ENCODE measurements at regions not wholly inside any gene's neighbourhood (a gene's known extent, or its start where the extent isn't known, plus 50 kb on each side); places are given as distances from the start of the nearest gene placed in this dataset.
"Not testable (repeated sequence)": the region's sequence is repeated elsewhere in the genome, so short reads cannot be mapped to it uniquely, and the experiment has no call there.

DNA sequence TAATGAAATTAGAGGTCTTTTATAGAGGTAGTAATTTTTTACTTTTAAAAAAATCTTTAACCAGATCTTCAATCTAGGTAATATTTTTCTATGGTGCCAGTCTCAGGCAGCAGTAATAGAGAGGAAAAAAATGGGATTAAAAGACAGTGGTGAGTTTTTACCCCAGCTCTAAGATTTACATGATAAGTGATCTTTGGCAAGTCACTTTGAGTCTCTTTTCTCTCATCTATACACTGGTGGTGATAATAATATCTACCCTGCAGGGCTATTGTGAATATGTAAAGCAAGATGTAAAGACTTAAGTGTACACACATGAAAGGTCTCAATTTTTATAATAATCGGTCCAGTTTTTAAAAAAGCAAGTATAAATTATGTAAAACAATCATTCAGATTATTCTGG, 786.2 kb upstream of the POU3F4 start (continued):
- TF ChIP-seq, protein P1, sequence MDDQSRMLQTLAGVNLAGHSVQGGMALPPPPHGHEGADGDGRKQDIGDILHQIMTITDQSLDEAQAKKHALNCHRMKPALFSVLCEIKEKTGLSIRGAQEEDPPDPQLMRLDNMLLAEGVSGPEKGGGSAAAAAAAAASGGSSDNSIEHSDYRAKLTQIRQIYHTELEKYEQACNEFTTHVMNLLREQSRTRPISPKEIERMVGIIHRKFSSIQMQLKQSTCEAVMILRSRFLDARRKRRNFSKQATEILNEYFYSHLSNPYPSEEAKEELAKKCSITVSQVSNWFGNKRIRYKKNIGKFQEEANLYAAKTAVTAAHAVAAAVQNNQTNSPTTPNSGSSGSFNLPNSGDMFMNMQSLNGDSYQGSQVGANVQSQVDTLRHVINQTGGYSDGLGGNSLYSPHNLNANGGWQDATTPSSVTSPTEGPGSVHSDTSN (IDR thresholded peaks at IDR 0.05), result no peak
- no peak for TF ChIP-seq NFIC (IDR thresholded peaks at IDR 0.05; ENCODE audit: borderline replicate concordance)
- no peak for TF ChIP-seq CHD2 (IDR thresholded peaks at IDR 0.05; ENCODE audit: low read length, partially characterized antibody)
- no peak for TF ChIP-seq FOXJ3 (CRISPR knock-in tag; IDR thresholded peaks at IDR 0.05)
- TF ChIP-seq RXRA (IDR thresholded peaks at IDR 0.05; ENCODE audit: borderline replicate concordance, low read depth), result no peak
- TF ChIP-seq RFX5 (IDR thresholded peaks at IDR 0.05; ENCODE audit: low read length), result no peak

DNA sequence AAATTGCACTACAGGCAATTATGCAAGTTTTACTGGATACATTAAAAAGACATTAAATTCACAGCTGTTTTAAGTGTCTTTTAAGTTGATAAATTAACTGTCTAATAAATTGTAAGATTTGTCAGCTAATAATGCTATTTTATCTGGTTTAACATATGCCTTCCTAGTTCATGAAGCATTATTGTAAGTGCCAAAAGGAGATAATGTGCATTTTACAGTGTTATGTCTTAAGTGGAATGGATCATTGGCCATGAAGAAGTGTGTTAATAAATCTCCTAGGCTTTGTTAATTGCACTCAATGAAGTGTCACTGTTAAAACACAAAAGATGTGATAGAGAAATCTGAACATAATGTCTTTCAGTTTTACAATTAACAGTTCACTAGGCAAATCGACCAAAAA, 784.3 kb upstream of the POU3F4 start:
- no peak for DNase-seq
- WGBS (ENCODE audit: low lambda C conversion rate), result 0% methylated on average over 1 of the region's 1 CpG

DNA sequence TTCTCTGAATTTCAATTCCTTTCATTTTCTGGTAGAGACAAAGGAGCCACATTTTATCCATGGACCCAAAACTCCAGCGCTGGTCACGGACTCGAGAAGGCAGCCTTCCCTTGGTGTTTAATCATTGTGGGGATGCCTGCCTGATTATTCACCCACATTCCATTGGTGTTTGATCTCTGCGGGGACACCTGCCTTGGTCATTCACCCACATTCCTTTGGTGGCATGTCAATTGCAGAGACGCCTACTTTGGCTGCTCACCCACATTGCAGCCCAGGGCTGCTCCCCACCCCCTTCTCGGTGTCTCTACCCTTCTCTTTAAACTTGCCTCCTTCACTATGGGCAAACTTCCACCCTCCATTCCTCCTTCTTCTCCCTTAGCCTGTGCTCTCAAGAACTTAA, 780.7 kb upstream of the POU3F4 start:
- H3K4me3 ChIP-seq (ENCODE audit: low read depth in 2 of 2, low read length in 1 of 2); H3K4me2 ChIP-seq; H3K27ac ChIP-seq (ENCODE audit: low read depth in 2 of 2, low read length in 1 of 2); POLR2A ChIA-PET; CTCF ChIA-PET; H4K20me1 ChIP-seq (ENCODE audit: insufficient read depth); H3K27me3 ChIP-seq (ENCODE audit: insufficient read depth); H3K9me2 ChIP-seq; H3K9me3 ChIP-seq; H3K9ac ChIP-seq; H3F3A ChIP-seq (replicated peaks; ENCODE audit: insufficient read depth); DNase-seq; H3K36me3 ChIP-seq (replicated peaks in 1 of 2; ENCODE audit: control insufficient read depth in 1 of 2, insufficient read depth in 2 of 2, low read length in 1 of 2); H3K79me2 ChIP-seq (ENCODE audit: insufficient read depth); H3K4me1 ChIP-seq (ENCODE audit: control insufficient read depth in 1 of 2, insufficient read depth in 2 of 2, low read depth in 1 of 2, low read length in 1 of 2); H2AFZ ChIP-seq (ENCODE audit: low read depth): not testable (repeated sequence)
- 0% methylated on average over 5 of the region's 6 CpGs for WGBS (ENCODE audit: low lambda C conversion rate)

More for the DNA sequence above, 784.3 kb upstream of the POU3F4 start:
- TF ChIP-seq FOXJ3 (CRISPR knock-in tag; IDR thresholded peaks at IDR 0.05), result no peak
- no peak for TF ChIP-seq POLR2AphosphoS5 (IDR thresholded peaks at IDR 0.05; ENCODE audit: low read depth, low read length)
- TF ChIP-seq SMC3 (IDR thresholded peaks at IDR 0.05; ENCODE audit: low read depth, low read length), result no peak
- TF ChIP-seq, protein P2, sequence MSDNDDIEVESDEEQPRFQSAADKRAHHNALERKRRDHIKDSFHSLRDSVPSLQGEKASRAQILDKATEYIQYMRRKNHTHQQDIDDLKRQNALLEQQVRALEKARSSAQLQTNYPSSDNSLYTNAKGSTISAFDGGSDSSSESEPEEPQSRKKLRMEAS (IDR thresholded peaks at IDR 0.05; ENCODE audit: low read depth), result no peak
- TF ChIP-seq, protein P1 (IDR thresholded peaks at IDR 0.05), result no peak
- TF ChIP-seq NFIC (IDR thresholded peaks at IDR 0.05; ENCODE audit: borderline replicate concordance), result no peak
- TF ChIP-seq CHD2 (IDR thresholded peaks at IDR 0.05; ENCODE audit: low read length, partially characterized antibody), result no peak
- TF ChIP-seq, protein P3, sequence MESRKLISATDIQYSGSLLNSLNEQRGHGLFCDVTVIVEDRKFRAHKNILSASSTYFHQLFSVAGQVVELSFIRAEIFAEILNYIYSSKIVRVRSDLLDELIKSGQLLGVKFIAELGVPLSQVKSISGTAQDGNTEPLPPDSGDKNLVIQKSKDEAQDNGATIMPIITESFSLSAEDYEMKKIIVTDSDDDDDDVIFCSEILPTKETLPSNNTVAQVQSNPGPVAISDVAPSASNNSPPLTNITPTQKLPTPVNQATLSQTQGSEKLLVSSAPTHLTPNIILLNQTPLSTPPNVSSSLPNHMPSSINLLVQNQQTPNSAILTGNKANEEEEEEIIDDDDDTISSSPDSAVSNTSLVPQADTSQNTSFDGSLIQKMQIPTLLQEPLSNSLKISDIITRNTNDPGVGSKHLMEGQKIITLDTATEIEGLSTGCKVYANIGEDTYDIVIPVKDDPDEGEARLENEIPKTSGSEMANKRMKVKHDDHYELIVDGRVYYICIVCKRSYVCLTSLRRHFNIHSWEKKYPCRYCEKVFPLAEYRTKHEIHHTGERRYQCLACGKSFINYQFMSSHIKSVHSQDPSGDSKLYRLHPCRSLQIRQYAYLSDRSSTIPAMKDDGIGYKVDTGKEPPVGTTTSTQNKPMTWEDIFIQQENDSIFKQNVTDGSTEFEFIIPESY (IDR thresholded peaks at IDR 0.05; ENCODE audit: borderline replicate concordance, low read depth), result no peak
- TF ChIP-seq RXRA (IDR thresholded peaks at IDR 0.05; ENCODE audit: borderline replicate concordance, low read depth), result no peak
- TF ChIP-seq, protein P4, sequence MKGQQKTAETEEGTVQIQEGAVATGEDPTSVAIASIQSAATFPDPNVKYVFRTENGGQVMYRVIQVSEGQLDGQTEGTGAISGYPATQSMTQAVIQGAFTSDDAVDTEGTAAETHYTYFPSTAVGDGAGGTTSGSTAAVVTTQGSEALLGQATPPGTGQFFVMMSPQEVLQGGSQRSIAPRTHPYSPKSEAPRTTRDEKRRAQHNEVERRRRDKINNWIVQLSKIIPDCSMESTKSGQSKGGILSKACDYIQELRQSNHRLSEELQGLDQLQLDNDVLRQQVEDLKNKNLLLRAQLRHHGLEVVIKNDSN (IDR thresholded peaks at IDR 0.05; ENCODE audit: borderline replicate concordance, low read depth), result no peak
- TF ChIP-seq FOXM1 (IDR thresholded peaks at IDR 0.05; ENCODE audit: low read depth), result no peak
- TF ChIP-seq RCOR1 (IDR thresholded peaks at IDR 0.05; ENCODE audit: low read length), result no peak
- H4K20me1 ChIP-seq (ENCODE audit: insufficient read depth), result no peaks in the 10 kb centered on the region
- no peaks in the 10 kb centered on the region for H3K4me1 ChIP-seq (ENCODE audit: control insufficient read depth in 1 of 2, insufficient read depth in 2 of 2, low read depth in 1 of 2, low read length in 1 of 2)
- CTCF ChIA-PET, result no interaction called here
- H3K9ac ChIP-seq, result no peak overlapping the region
- H3K79me2 ChIP-seq (ENCODE audit: insufficient read depth), result no peaks in the 10 kb centered on the region
- H3K27ac ChIP-seq (ENCODE audit: low read depth in 2 of 2, low read length in 1 of 2), result no peak overlapping the region
- no peaks in the 10 kb centered on the region for H3F3A ChIP-seq (replicated peaks; ENCODE audit: insufficient read depth)
- H3K4me2 ChIP-seq, result no peak overlapping the region
- H3K36me3 ChIP-seq (replicated peaks in 1 of 2; ENCODE audit: control insufficient read depth in 1 of 2, insufficient read depth in 2 of 2, low read length in 1 of 2), result no peaks in the 10 kb centered on the region
- H2AFZ ChIP-seq (ENCODE audit: low read depth), result no peak overlapping the region
- POLR2A ChIA-PET, result no interaction called here
- H3K4me3 ChIP-seq (ENCODE audit: low read depth in 2 of 2, low read length in 1 of 2), result no peak overlapping the region
- H3K9me3 ChIP-seq, result no peaks in the 10 kb centered on the region
- H3K9me2 ChIP-seq, result no peaks in the 10 kb centered on the region
- H3K27me3 ChIP-seq (ENCODE audit: insufficient read depth), result no peaks in the 10 kb centered on the region; the same call in 1 of the 2 replicates

All from SK-N-SH (cell line).